ENCODE measurements at regions not wholly inside any gene's neighbourhood (a gene's known extent, or its start where the extent isn't known, plus 50 kb on each side); places are given as distances from the start of the nearest gene placed in this dataset.

DNA sequence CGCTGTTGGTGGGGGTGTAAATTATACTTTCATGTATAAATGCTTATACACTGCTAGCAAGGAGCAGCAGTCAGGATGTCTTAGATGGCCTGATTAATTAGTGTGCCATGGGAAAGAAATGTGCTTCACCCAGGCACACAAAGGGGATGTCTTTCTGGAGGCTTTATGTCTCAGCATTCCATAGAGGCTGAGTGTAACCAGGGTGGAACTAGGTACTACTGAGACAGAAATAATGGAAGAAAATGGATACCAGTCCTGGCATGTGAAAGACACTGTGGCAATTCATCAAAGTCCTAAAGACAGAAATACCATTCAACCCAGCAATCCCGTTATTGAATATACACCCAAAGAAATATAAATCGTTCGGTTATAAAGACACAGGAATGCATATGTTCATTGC is 52.5 kb downstream of the PF4 start:
- TF ChIP-seq POLR2A (IDR thresholded peaks at IDR 0.05; ENCODE audit: insufficient read depth in 1 of 2, low read depth in 2 of 2, low read length in 2 of 2) = no peak
- TF ChIP-seq, protein P1, sequence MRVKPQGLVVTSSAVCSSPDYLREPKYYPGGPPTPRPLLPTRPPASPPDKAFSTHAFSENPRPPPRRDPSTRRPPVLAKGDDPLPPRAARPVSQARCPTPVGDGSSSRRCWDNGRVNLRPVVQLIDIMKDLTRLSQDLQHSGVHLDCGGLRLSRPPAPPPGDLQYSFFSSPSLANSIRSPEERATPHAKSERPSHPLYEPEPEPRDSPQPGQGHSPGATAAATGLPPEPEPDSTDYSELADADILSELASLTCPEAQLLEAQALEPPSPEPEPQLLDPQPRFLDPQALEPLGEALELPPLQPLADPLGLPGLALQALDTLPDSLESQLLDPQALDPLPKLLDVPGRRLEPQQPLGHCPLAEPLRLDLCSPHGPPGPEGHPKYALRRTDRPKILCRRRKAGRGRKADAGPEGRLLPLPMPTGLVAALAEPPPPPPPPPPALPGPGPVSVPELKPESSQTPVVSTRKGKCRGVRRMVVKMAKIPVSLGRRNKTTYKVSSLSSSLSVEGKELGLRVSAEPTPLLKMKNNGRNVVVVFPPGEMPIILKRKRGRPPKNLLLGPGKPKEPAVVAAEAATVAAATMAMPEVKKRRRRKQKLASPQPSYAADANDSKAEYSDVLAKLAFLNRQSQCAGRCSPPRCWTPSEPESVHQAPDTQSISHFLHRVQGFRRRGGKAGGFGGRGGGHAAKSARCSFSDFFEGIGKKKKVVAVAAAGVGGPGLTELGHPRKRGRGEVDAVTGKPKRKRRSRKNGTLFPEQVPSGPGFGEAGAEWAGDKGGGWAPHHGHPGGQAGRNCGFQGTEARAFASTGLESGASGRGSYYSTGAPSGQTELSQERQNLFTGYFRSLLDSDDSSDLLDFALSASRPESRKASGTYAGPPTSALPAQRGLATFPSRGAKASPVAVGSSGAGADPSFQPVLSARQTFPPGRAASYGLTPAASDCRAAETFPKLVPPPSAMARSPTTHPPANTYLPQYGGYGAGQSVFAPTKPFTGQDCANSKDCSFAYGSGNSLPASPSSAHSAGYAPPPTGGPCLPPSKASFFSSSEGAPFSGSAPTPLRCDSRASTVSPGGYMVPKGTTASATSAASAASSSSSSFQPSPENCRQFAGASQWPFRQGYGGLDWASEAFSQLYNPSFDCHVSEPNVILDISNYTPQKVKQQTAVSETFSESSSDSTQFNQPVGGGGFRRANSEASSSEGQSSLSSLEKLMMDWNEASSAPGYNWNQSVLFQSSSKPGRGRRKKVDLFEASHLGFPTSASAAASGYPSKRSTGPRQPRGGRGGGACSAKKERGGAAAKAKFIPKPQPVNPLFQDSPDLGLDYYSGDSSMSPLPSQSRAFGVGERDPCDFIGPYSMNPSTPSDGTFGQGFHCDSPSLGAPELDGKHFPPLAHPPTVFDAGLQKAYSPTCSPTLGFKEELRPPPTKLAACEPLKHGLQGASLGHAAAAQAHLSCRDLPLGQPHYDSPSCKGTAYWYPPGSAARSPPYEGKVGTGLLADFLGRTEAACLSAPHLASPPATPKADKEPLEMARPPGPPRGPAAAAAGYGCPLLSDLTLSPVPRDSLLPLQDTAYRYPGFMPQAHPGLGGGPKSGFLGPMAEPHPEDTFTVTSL (CRISPR knock-in tag; IDR thresholded peaks at IDR 0.05; ENCODE audit: borderline replicate concordance) = no peak
- no peak for TF ChIP-seq ZNF263 (CRISPR knock-in tag; IDR thresholded peaks at IDR 0.05)
- no peak for TF ChIP-seq ASH2L (IDR thresholded peaks at IDR 0.05; ENCODE audit: insufficient read length, low read depth, low read length)
- TF ChIP-seq CREM (IDR thresholded peaks at IDR 0.05) = no peak
- no peak for TF ChIP-seq CREM (CRISPR knock-in tag; IDR thresholded peaks at IDR 0.05)
- no peak for TF ChIP-seq CTCF (CRISPR knock-in tag; IDR thresholded peaks at IDR 0.05)
- TF ChIP-seq HDAC2 (CRISPR knock-in tag; IDR thresholded peaks at IDR 0.05) = no peak
